Omental fat pad (tissue), 3 donors: ENCODE measurements at regions not wholly inside any gene's neighbourhood (a gene's known extent, or its start where the extent isn't known, plus 50 kb on each side); places are given as distances from the start of the nearest gene placed in this dataset.
A peak's percentile ranks its signal among the peaks of the same experiment; 100 is the strongest.

Experiments used
- ATAC-seq: fragments of 150-250 bp; one replicate; pipeline ENCODE4 v1.9.1; 2016; ENCODE audit warnings: mild to moderate bottlenecking, moderate library complexity; ENCODE audit not compliant: low FRiP score
- DNase-seq: peaks from one replicate; pipeline ENCODE4 v3.0.0-alpha.2; 2019; ENCODE audit warnings: low spot score
- TF ChIP-seq, protein P1 (sequence below), 3 donors: fragments of 450-650 bp; IDR thresholded peaks; one replicate each; pipeline ENCODE4 v1.5.1; 2016 to 2017; ENCODE audit warnings: antibody characterized with exemption in 3 of 3, mild to moderate bottlenecking in 3 of 3, moderate library complexity in 2 of 3

DNA sequence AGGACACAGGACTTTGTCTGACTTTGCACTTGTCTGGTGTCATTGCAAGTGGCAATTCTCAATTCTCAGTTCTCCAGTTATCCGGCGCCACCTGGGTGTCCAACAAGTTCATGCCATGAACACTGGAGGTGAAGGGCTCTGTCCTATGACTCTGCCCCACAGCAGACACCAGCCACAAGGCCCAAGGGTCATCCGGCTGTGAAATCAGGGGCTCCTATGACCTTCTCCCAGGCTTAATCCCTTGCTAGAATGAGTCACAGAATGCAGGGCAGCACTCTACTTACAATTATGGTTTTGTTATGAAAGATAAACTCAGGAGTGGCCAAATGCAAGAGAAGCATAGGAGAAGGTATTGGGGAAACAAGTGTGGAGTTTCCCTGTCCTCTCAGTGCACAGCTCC is 392.0 kb downstream of the GADD45G start:
- ATAC-seq, result no peak
- no peak for DNase-seq
- TF ChIP-seq, protein P1, sequence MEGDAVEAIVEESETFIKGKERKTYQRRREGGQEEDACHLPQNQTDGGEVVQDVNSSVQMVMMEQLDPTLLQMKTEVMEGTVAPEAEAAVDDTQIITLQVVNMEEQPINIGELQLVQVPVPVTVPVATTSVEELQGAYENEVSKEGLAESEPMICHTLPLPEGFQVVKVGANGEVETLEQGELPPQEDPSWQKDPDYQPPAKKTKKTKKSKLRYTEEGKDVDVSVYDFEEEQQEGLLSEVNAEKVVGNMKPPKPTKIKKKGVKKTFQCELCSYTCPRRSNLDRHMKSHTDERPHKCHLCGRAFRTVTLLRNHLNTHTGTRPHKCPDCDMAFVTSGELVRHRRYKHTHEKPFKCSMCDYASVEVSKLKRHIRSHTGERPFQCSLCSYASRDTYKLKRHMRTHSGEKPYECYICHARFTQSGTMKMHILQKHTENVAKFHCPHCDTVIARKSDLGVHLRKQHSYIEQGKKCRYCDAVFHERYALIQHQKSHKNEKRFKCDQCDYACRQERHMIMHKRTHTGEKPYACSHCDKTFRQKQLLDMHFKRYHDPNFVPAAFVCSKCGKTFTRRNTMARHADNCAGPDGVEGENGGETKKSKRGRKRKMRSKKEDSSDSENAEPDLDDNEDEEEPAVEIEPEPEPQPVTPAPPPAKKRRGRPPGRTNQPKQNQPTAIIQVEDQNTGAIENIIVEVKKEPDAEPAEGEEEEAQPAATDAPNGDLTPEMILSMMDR (IDR thresholded peaks at IDR 0.05), result no peak

DNA sequence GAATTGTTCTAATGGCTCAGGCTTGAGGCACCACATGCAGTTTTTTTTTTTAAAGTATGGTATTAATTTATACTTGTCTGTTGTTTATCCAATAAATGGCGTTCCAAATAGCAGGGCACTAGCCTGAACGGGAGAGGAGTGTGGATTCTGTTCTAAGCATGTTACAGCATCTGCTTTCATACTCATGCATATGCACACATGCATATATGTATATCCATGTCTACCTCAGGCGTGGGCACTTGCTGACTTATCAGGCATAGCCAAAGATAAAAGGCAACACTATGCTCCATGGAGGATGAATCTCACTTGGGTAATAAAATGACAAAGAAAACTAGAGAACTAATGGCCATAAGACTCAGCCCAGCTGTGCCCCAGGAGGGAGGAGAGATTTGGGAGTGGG is 393.8 kb downstream of the GADD45G start:
- DNase-seq (no peak), ATAC-seq (no peak)
- TF ChIP-seq, protein P1 (IDR thresholded peaks at IDR 0.05), result no peak

DNA sequence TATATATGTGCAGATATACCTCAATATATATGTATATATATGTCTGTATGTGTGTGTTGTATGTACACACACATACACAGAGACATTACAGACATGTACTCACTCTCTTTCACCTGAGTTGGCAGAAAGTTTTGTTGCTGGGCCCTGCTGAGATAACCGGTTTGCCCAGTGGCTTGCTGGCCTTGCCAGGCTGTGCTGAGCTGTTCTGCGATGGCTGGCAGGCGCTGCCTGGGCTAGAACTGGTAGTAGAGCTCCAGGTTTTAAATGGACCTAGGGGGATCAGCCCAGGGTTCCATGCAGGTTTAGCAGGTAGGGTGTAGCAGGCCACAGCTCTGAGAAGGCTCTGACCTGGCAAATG is 394.3 kb downstream of the GADD45G start:
- ATAC-seq (peak; percentile 29), DNase-seq (no peak)
- TF ChIP-seq, protein P1 (IDR thresholded peaks at IDR 0.05), result no peak

DNA sequence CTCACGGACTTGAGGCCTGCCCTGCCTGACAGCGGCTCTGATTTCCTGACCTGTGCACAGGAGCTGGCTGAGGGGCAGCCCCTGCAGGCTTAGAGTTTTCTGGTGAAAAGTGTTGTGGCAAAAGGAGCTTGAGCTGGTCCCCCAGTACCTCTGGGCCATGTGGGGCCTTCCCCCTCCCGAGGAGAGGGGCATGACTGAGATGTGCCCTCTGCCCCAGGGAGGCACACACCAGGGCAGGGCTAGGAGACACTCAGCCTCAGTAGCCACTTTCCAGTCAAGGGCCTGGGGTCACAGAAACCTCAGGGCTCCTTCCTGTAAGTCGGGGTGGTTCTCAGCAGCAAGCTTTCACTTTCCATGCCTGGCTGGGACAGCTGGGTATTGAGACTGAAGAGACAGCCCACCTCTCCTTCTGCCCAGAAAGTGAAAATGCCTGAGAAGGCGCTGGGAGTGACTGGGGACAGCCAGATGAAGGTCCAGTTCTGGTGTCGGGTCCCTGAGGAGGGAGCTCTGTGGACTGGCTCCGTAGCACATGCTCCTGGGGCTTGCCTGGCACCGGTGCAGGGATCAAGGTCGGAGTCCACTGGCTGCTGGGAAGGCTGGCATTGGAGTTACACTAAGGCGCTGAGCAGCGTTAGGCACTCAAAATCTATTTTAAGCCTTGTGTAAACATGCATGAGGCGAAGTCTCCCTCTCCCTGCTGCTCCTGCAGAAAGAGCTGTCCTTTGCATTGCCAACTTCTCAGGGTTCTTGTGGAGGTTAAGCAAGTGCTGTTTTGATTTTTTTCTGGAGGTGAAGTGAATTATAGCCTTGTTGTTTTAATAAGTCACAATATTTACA is 394.9 kb downstream of the GADD45G start:
- DNase-seq (no peak), ATAC-seq (peak; percentile 31)
- TF ChIP-seq, protein P1 (IDR thresholded peaks at IDR 0.05), result no peak

DNA sequence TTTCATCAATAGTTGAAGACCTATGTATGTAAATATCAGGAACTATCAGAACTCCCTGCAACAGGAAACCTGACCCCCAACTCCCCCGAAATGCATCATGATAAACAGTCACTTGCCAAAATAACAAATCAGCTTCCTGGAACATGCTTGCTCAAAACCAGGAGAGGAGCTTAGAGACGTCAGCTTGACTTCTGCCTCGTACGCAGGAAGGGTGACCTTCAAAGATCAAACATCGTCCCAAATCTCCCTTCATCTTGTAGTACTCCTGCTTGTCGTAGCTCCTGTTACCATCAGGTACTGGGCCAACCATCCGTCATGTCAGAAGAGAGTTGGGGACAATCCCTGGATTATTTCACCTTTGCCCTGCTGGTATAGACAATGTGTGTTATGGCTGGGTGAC is 396.1 kb downstream of the GADD45G start:
- TF ChIP-seq, protein P1 (IDR thresholded peaks at IDR 0.05), result no peak
- no peak for DNase-seq
- no peak for ATAC-seq

DNA sequence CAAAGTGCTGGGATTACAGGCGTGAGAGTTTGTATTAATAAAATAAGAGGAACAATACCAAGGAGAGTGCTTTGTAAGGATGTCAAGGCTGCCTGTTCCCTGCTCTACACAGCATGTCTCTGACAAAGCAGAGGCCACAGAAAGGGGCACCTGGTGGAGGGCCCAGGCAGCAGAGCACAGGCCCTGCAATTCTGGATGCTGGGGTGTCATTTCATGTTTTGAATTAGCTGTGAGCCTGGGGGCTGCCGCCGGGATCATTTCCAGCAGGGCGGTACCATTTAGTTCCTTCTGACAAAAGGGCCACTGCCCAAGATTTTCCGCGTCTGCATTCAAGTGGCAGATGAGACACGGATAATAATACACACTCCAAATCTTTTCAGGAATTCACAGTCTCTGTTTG is 396.9 kb downstream of the GADD45G start:
- DNase-seq, result no peak
- no peak for ATAC-seq
- TF ChIP-seq, protein P1 (IDR thresholded peaks at IDR 0.05), result no peak
